ENCODE measurements at regions not wholly inside any gene's neighbourhood (a gene's known extent, or its start where the extent isn't known, plus 50 kb on each side); places are given as distances from the start of the nearest gene placed in this dataset.
"Not testable (repeated sequence)": the region's sequence is repeated elsewhere in the genome, so short reads cannot be mapped to it uniquely, and the experiment has no call there.

DNA sequence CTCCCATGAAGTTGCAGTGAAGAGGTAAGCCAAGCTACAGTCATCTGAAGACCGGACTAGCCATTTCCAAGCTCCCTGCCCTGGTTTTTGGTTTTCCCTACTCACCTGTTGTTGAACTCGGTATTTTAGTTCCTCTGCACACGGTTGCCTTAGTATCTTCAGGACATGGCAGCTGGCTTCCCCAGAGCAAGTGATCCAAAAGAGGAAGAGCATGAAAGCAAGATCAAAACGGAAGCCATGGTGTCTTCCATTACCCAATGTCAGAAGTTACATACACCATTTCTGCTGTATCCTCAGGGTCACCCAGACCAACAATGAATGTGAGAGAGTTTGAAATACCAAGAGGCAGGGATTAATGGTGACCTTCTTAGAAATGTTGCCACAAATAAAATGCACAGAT is 276.6 kb upstream of the CNR1 start:
- no peak overlapping the region for H3K4me3 ChIP-seq (ENCODE audit: insufficient read length, low read depth)
- no peaks in the 10 kb centered on the region for H3K27me3 ChIP-seq (ENCODE audit: insufficient read depth, insufficient read length)
- TF ChIP-seq ZNF274 (IDR thresholded peaks at IDR 0.05; ENCODE audit: low read depth, low read length) (no peak), SUZ12 (IDR thresholded peaks at IDR 0.05; ENCODE audit: extremely low read depth, insufficient read depth, insufficient read length) (no peak), YY1 (IDR thresholded peaks at IDR 0.05; ENCODE audit: insufficient read depth, insufficient read length) (no peak)
- DNase-seq (ENCODE audit: low read depth, low spot score) = no peak
- no peaks in the 10 kb centered on the region for H3K36me3 ChIP-seq (ENCODE audit: insufficient read depth, insufficient read length, low read length)
- no peak overlapping the region for H3K9ac ChIP-seq (ENCODE audit: insufficient read length, low read depth)
- H3K9me3 ChIP-seq (ENCODE audit: insufficient read depth, low read length) = peaks cover 7% of the 10 kb centered on the region; the same call in 1 of the 2 replicates
- H3K4me1 ChIP-seq (ENCODE audit: insufficient read depth, insufficient read length) = no peaks in the 10 kb centered on the region

- Histone ChIP-seq H3K4me1 (ENCODE audit: insufficient read depth, insufficient read length) (no peaks in the 10 kb centered on the region), H3K36me3 (ENCODE audit: insufficient read depth, insufficient read length, low read length) (no peaks in the 10 kb centered on the region), H3K9ac (ENCODE audit: insufficient read length, low read depth) (no peak overlapping the region), H3K9me3 (ENCODE audit: insufficient read depth, low read length) (peaks cover 7% of the 10 kb centered on the region; the same call in 1 of the 2 replicates), H3K27me3 (ENCODE audit: insufficient read depth, insufficient read length) (no peaks in the 10 kb centered on the region), H3K4me3 (ENCODE audit: insufficient read length, low read depth) (no peak overlapping the region)
- TF ChIP-seq SUZ12 (IDR thresholded peaks at IDR 0.05; ENCODE audit: extremely low read depth, insufficient read depth, insufficient read length) (no peak), ZNF274 (IDR thresholded peaks at IDR 0.05; ENCODE audit: low read depth, low read length) (no peak), YY1 (IDR thresholded peaks at IDR 0.05; ENCODE audit: insufficient read depth, insufficient read length) (no peak)
- no peak for DNase-seq (ENCODE audit: low read depth, low spot score)
These were observed 275.2 kb upstream of the CNR1 start for GRCh38 chr6:88441346-88441745.

DNA sequence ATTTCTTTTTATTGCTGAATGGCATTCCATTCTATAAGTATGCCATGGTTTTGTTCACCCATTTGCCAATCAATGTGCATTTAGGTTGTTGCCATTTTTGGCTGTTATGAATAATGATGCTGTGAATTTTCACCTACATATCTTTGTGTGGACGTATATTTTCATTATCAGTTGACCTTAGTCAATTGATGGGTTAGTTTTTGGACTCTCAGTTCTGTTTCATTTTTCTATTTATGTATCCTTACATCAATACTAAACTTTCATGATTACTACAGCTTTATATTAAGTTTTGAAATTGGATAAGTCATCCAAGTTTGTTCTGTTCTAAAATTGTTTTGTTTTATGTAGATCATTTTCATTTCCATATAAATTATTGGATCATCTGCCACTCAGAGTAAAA is 261.9 kb upstream of the CNR1 start:
- Histone ChIP-seq H3K9ac (ENCODE audit: insufficient read length, low read depth) (no peak overlapping the region), H3K4me1 (ENCODE audit: insufficient read depth, insufficient read length) (no peaks in the 10 kb centered on the region), H3K36me3 (ENCODE audit: insufficient read depth, insufficient read length, low read length) (no peaks in the 10 kb centered on the region), H3K27me3 (ENCODE audit: insufficient read depth, insufficient read length) (no peaks in the 10 kb centered on the region), H3K9me3 (ENCODE audit: insufficient read depth, low read length) (no peaks in the 10 kb centered on the region), H3K4me3 (ENCODE audit: insufficient read length, low read depth) (no peak overlapping the region)
- DNase-seq (ENCODE audit: low read depth, low spot score) = no peak
- no peak for TF ChIP-seq SUZ12 (IDR thresholded peaks at IDR 0.05; ENCODE audit: extremely low read depth, insufficient read depth, insufficient read length)
- TF ChIP-seq YY1 (IDR thresholded peaks at IDR 0.05; ENCODE audit: insufficient read depth, insufficient read length) = no peak
- TF ChIP-seq ZNF274 (IDR thresholded peaks at IDR 0.05; ENCODE audit: low read depth, low read length) = no peak

DNA sequence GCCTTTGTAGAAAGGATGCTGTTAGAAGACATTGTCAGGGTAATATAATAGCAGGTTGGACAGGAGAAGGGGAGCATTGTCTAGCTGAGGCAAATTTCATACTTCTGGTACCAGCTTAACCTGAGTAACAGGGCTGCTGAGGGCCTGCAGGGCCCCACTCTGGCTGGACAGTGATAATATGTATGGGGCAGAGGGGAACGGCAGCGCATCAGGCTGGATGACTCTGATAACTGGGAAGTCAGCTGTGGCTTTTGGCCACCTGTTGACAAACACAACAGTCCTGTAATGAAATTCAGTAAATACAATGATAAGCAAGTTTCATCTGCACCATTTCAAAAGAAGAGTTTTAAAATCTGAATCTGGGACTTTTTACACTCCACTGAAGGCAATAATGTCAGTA is 259.9 kb upstream of the CNR1 start:
- H3K4me1 ChIP-seq (ENCODE audit: insufficient read depth, insufficient read length) = no peaks in the 10 kb centered on the region
- H3K27me3 ChIP-seq (ENCODE audit: insufficient read depth, insufficient read length) = no peaks in the 10 kb centered on the region
- no peak overlapping the region for H3K9ac ChIP-seq (ENCODE audit: insufficient read length, low read depth)
- no peaks in the 10 kb centered on the region for H3K9me3 ChIP-seq (ENCODE audit: insufficient read depth, low read length)
- DNase-seq (ENCODE audit: low read depth, low spot score) = no peak
- TF ChIP-seq YY1 (IDR thresholded peaks at IDR 0.05; ENCODE audit: insufficient read depth, insufficient read length) (no peak), SUZ12 (IDR thresholded peaks at IDR 0.05; ENCODE audit: extremely low read depth, insufficient read depth, insufficient read length) (no peak), ZNF274 (IDR thresholded peaks at IDR 0.05; ENCODE audit: low read depth, low read length) (no peak)
- H3K36me3 ChIP-seq (ENCODE audit: insufficient read depth, insufficient read length, low read length) = no peaks in the 10 kb centered on the region
- no peak overlapping the region for H3K4me3 ChIP-seq (ENCODE audit: insufficient read length, low read depth)

GRCh38 chr6:88422831-88423230 is 256.7 kb upstream of the CNR1 start:
- TF ChIP-seq YY1 (IDR thresholded peaks at IDR 0.05; ENCODE audit: insufficient read depth, insufficient read length) = no peak
- TF ChIP-seq SUZ12 (IDR thresholded peaks at IDR 0.05; ENCODE audit: extremely low read depth, insufficient read depth, insufficient read length) = no peak
- TF ChIP-seq ZNF274 (IDR thresholded peaks at IDR 0.05; ENCODE audit: low read depth, low read length) = no peak
- H3K9ac ChIP-seq (ENCODE audit: insufficient read length, low read depth) = no peak overlapping the region
- no peaks in the 10 kb centered on the region for H3K4me1 ChIP-seq (ENCODE audit: insufficient read depth, insufficient read length)
- H3K27me3 ChIP-seq (ENCODE audit: insufficient read depth, insufficient read length) = no peaks in the 10 kb centered on the region
- H3K4me3 ChIP-seq (ENCODE audit: insufficient read length, low read depth) = no peak overlapping the region
- H3K36me3 ChIP-seq (ENCODE audit: insufficient read depth, insufficient read length, low read length) = no peaks in the 10 kb centered on the region
- peak; percentile 1 for DNase-seq (ENCODE audit: low read depth, low spot score)
- H3K9me3 ChIP-seq (ENCODE audit: insufficient read depth, low read length) = no peaks in the 10 kb centered on the region

DNA sequence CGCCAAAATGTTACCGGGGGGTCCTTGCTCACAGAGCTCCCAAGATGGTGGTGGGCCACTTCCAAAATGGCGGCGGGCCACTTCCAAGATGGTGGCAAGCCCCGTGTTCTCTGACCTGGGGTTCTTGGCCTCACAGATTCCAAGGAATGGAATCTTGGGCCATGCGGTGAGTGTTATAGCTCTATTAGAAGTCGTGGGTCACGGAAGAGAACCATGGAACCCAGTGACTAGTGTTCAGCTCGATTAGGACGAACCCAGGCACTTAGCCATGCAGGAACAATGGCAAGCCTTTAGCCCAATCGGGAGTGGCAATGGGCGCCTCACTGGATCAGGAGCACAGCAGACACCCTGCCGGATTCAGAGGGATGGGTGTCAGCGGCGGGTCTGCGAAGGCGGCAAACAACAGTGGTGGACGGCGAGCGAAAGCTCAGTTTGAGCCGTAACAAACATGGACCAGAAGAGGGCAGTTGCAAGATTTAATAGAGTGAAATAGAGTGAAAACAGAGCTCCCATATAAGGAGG is 254.9 kb upstream of the CNR1 start:
- H3K9me3 ChIP-seq (ENCODE audit: insufficient read depth, low read length); H3K4me3 ChIP-seq (ENCODE audit: insufficient read length, low read depth); DNase-seq (ENCODE audit: low read depth, low spot score); H3K9ac ChIP-seq (ENCODE audit: insufficient read length, low read depth); H3K4me1 ChIP-seq (ENCODE audit: insufficient read depth, insufficient read length); H3K36me3 ChIP-seq (ENCODE audit: insufficient read depth, insufficient read length, low read length); H3K27me3 ChIP-seq (ENCODE audit: insufficient read depth, insufficient read length): not testable (repeated sequence)

GRCh38 chr6:88418921-88419810 is 253.0 kb upstream of the CNR1 start:
- H3K36me3 ChIP-seq (ENCODE audit: insufficient read depth, insufficient read length, low read length); H3K9ac ChIP-seq (ENCODE audit: insufficient read length, low read depth); H3K9me3 ChIP-seq (ENCODE audit: insufficient read depth, low read length); DNase-seq (ENCODE audit: low read depth, low spot score); H3K4me1 ChIP-seq (ENCODE audit: insufficient read depth, insufficient read length); H3K4me3 ChIP-seq (ENCODE audit: insufficient read length, low read depth); H3K27me3 ChIP-seq (ENCODE audit: insufficient read depth, insufficient read length): not testable (repeated sequence)

DNA sequence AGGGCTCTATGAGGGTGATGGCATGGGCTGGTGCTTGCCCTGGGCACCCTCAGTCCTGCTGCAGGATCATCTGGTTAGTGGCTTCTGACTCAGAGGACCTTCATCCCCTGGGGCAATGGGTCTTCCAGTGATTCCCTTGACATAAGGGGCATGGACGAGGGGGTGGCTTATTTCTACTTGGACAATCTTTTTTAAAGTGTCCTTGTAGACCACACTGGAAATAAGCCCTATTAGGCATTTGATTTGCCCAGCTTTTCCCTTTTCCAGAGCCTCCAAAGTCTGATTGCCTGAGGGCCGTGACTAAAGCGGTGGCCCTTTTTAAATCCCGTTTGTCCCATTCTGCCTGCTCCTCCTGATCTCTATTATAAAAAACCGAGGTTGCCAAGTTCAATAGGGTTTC is 251.2 kb upstream of the CNR1 start:
- H3K36me3 ChIP-seq (ENCODE audit: insufficient read depth, insufficient read length, low read length); H3K9ac ChIP-seq (ENCODE audit: insufficient read length, low read depth); H3K9me3 ChIP-seq (ENCODE audit: insufficient read depth, low read length); H3K4me3 ChIP-seq (ENCODE audit: insufficient read length, low read depth); DNase-seq (ENCODE audit: low read depth, low spot score); H3K27me3 ChIP-seq (ENCODE audit: insufficient read depth, insufficient read length); H3K4me1 ChIP-seq (ENCODE audit: insufficient read depth, insufficient read length): not testable (repeated sequence)

Data from NT2/D1 (cell line).